Panc1 (cell line): ENCODE measurements at regions not wholly inside any gene's neighbourhood (a gene's known extent, or its start where the extent isn't known, plus 50 kb on each side); places are given as distances from the start of the nearest gene placed in this dataset.

Source experiments
- ATAC-seq: fragments of 200-7000 bp; cut with Tn5 transposase; 2 replicates; pipeline ENCODE4 v1.9.1; 2020; ENCODE audit warnings: mild to moderate bottlenecking, moderate library complexity
- BruUV-seq: library from RNA; stranded (reverse); fragments of 400-500 nt; replicated peaks from 2 replicates; lab custom pipeline; 2021; lab: Mats Ljungman, UMichigan
- CTCF ChIA-PET: fragments of 300-600 bp; sonication (Branson Sonifier 250); formaldehyde crosslinking; loops from one replicate; lab custom pipeline; 2022; ENCODE audit warnings: antibody characterized with exemption; lab: Charles Lee
- POLR2A ChIA-PET: fragments of 300-600 bp; sonication (Branson Sonifier 250); formaldehyde crosslinking; loops from one replicate; lab custom pipeline; 2022; ENCODE audit warnings: antibody characterized with exemption; lab: Charles Lee
- DNase-seq: peaks from one replicate; pipeline ENCODE4 v3.0.0-alpha.2; 2010; ENCODE audit warnings: low read depth, low spot score
- H3K27ac ChIP-seq: 2 replicates; pipeline ENCODE4 v1.5.1; 2011; ENCODE audit warnings: mild to moderate bottlenecking, low read length, inconsistent platforms
- H3K27me3 ChIP-seq: fragments of 200-500 bp; sonication (Bioruptor generic); 2 replicates; pipeline ENCODE4 v1.6.0; 2014; ENCODE audit warnings: low read length, inconsistent platforms; ENCODE audit not compliant: control insufficient read depth, insufficient read depth
- H3K36me3 ChIP-seq: fragments of 200-500 bp; sonication (Bioruptor generic); 2 replicates; pipeline ENCODE4 v1.5.1; 2014; ENCODE audit warnings: inconsistent platforms, mild to moderate bottlenecking, low read length, moderate library complexity; ENCODE audit not compliant: control insufficient read depth, insufficient read depth
- H3K4me1 ChIP-seq: 2 replicates; pipeline ENCODE4 v1.5.1; 2011; ENCODE audit warnings: inconsistent platforms, mild to moderate bottlenecking, low read length, moderate library complexity; ENCODE audit not compliant: control insufficient read depth, insufficient read depth
- H3K4me3 ChIP-seq, 2 experiments: 2 replicates each; pipeline ENCODE4 v1.5.1; 2011 to 2012; ENCODE audit warnings: low read depth in 2 of 2, low read length in 2 of 2, mild to moderate bottlenecking in 2 of 2, inconsistent platforms in 1 of 2, moderate library complexity in 1 of 2
- H3K9me3 ChIP-seq: fragments of 200-500 bp; sonication (Bioruptor generic); 2 replicates; pipeline ENCODE4 v1.5.1; 2014; ENCODE audit warnings: low read depth, mild to moderate bottlenecking, inconsistent platforms, low read length, moderate library complexity; ENCODE audit not compliant: control insufficient read depth, insufficient read depth
- POLR2AphosphoS5 ChIP-seq: IDR thresholded peaks from 2 replicates; pipeline ENCODE4 v1.6.1; 2012; ENCODE audit warnings: mild to moderate bottlenecking, low read depth, low read length, moderate library complexity
- SIN3A ChIP-seq: IDR thresholded peaks from 2 replicates; pipeline ENCODE4 v1.6.1; 2012; ENCODE audit warnings: low read depth, mild to moderate bottlenecking, low read length, moderate library complexity, borderline replicate concordance; ENCODE audit not compliant: insufficient read depth
- TCF7L2 ChIP-seq: IDR thresholded peaks from 2 replicates; pipeline ENCODE4 v1.6.1; 2011; ENCODE audit warnings: mild to moderate bottlenecking, low read depth, low read length, inconsistent platforms
- in situ Hi-C: cut with HindIII; loops from 2 replicates; pipeline ENCODE4 v1.10.0; 2016; ENCODE audit warnings: low sequenced_read_pairs, low pct_unique_long_range_greater_than_20kb
- intact Hi-C: fragments of 100-400 bp; cut with micrococcal nuclease; formaldehyde crosslinking; loops from one replicate; pipeline ENCODE4 v1.10.0; 2022; ENCODE audit not compliant: unreplicated experiment
- TF ChIP-seq, protein P1 (sequence below), 2 experiments: IDR thresholded peaks; 2 replicates each; pipeline ENCODE4 v1.6.1; 2011 to 2012; ENCODE audit warnings: low read depth in 2 of 2, control low read depth in 1 of 2, low read length in 1 of 2, mild to moderate bottlenecking in 1 of 2, moderate library complexity in 1 of 2; ENCODE audit not compliant: insufficient read depth in 1 of 2
- TF ChIP-seq, protein P2 (sequence below): fragments of 450-650 bp; IDR thresholded peaks from 2 replicates; pipeline ENCODE4 v1.5.1; 2017; ENCODE audit warnings: mild to moderate bottlenecking

DNA sequence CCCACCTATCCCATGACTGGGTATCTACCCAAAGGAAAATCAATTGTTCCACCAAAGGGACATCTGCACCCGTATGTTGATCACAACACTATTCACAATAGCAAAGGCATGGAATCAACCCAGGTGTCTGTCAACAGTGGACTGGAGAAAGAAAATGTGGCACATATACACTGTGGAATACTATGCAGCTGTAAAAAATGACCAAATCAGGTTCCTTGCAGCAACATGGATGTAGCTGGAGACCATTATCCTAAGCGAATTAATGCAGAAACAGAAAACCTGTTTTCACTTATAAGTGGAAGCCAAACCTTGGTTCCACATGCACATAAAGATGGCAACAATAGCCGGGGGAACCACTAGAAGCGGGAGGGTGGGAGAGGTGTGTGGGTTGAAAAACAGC lies 228.6 kb downstream of the UQCRFS1 start:
- ChIA-PET CTCF (no interaction called here), POLR2A (no interaction called here)
- H3K4me1 ChIP-seq = no peaks in the 10 kb centered on the region
- no TSS peak for BruUV-seq
- in situ Hi-C loops = no loop called here
- no peaks in the 10 kb centered on the region for H3K36me3 ChIP-seq
- DNase-seq (no peak), ATAC-seq (no peak)
- H3K9me3 ChIP-seq = no peaks in the 10 kb centered on the region
- H3K27me3 ChIP-seq = peaks cover 6% of the 10 kb centered on the region
- intact Hi-C loops = no loop called here
- TF ChIP-seq SIN3A (no peak), POLR2AphosphoS5 (no peak), TCF7L2 (no peak)
- TF ChIP-seq, protein P1, sequence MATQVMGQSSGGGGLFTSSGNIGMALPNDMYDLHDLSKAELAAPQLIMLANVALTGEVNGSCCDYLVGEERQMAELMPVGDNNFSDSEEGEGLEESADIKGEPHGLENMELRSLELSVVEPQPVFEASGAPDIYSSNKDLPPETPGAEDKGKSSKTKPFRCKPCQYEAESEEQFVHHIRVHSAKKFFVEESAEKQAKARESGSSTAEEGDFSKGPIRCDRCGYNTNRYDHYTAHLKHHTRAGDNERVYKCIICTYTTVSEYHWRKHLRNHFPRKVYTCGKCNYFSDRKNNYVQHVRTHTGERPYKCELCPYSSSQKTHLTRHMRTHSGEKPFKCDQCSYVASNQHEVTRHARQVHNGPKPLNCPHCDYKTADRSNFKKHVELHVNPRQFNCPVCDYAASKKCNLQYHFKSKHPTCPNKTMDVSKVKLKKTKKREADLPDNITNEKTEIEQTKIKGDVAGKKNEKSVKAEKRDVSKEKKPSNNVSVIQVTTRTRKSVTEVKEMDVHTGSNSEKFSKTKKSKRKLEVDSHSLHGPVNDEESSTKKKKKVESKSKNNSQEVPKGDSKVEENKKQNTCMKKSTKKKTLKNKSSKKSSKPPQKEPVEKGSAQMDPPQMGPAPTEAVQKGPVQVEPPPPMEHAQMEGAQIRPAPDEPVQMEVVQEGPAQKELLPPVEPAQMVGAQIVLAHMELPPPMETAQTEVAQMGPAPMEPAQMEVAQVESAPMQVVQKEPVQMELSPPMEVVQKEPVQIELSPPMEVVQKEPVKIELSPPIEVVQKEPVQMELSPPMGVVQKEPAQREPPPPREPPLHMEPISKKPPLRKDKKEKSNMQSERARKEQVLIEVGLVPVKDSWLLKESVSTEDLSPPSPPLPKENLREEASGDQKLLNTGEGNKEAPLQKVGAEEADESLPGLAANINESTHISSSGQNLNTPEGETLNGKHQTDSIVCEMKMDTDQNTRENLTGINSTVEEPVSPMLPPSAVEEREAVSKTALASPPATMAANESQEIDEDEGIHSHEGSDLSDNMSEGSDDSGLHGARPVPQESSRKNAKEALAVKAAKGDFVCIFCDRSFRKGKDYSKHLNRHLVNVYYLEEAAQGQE (IDR thresholded peaks at IDR 0.05; ENCODE audit: insufficient read depth in 1 of 2, low read depth in 2 of 2, low read length in 1 of 2) = no peak
- TF ChIP-seq, protein P2, sequence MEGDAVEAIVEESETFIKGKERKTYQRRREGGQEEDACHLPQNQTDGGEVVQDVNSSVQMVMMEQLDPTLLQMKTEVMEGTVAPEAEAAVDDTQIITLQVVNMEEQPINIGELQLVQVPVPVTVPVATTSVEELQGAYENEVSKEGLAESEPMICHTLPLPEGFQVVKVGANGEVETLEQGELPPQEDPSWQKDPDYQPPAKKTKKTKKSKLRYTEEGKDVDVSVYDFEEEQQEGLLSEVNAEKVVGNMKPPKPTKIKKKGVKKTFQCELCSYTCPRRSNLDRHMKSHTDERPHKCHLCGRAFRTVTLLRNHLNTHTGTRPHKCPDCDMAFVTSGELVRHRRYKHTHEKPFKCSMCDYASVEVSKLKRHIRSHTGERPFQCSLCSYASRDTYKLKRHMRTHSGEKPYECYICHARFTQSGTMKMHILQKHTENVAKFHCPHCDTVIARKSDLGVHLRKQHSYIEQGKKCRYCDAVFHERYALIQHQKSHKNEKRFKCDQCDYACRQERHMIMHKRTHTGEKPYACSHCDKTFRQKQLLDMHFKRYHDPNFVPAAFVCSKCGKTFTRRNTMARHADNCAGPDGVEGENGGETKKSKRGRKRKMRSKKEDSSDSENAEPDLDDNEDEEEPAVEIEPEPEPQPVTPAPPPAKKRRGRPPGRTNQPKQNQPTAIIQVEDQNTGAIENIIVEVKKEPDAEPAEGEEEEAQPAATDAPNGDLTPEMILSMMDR = no peak
- no peak overlapping the region for H3K27ac ChIP-seq
- no peak overlapping the region for H3K4me3 ChIP-seq

DNA sequence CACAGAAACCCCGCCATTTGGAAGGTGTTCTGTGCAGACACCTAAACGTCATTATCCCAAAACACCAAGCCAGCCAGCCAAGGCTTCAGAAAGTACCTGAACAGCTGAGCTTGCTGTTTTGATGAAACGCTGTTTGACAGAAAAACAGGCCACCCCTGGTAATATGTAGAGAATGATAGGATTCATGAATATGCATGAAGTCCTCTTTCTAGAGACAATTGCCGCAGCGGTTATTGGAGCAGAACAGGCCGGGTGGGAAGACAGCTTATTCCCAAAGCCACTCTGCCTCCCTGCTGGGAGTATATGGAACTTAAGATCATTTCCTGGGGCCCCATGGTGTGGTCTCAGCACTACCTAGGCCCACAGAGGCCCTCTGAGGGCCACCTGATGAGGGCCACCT lies 229.5 kb downstream of the UQCRFS1 start:
- H3K9me3 ChIP-seq = no peaks in the 10 kb centered on the region
- TF ChIP-seq TCF7L2 = no peak
- TF ChIP-seq, protein P2 = no peak
- no peak for TF ChIP-seq SIN3A
- TF ChIP-seq, protein P1 (IDR thresholded peaks at IDR 0.05; ENCODE audit: insufficient read depth in 1 of 2, low read depth in 2 of 2, low read length in 1 of 2) = no peak
- no peak for TF ChIP-seq POLR2AphosphoS5
- no peak for ATAC-seq
- H3K4me3 ChIP-seq = no peak overlapping the region
- POLR2A ChIA-PET = no interaction called here
- BruUV-seq = no TSS peak
- intact Hi-C loops (no loop called here), in situ Hi-C loops (no loop called here)
- H3K27ac ChIP-seq = no peak overlapping the region
- no peaks in the 10 kb centered on the region for H3K36me3 ChIP-seq
- peaks cover 6% of the 10 kb centered on the region for H3K27me3 ChIP-seq
- CTCF ChIA-PET = no interaction called here
- H3K4me1 ChIP-seq = no peaks in the 10 kb centered on the region
- no peak for DNase-seq
